GM18951 (cell line): ENCODE measurements at regions not wholly inside any gene's neighbourhood (a gene's known extent, or its start where the extent isn't known, plus 50 kb on each side); places are given as distances from the start of the nearest gene placed in this dataset.

ENCODE experiments used
- POLR2A ChIP-seq: IDR thresholded peaks from 4 replicates; pipeline ENCODE4 v1.6.1; 2011; ENCODE audit warnings: mild to moderate bottlenecking; ENCODE audit not compliant: insufficient read length, insufficient read depth; ENCODE audit errors: extremely low read depth
- in situ Hi-C: fragments of 300-500 bp; cut with MboI; formaldehyde crosslinking; loops from one replicate; pipeline ENCODE4 v1.12.0; 2022; ENCODE audit warnings: low sequenced_read_pairs, mixed read lengths, inconsistent platforms; ENCODE audit not compliant: unreplicated experiment

GRCh38 chr2:66073172-66073571, 361.8 kb upstream of the MEIS1 start:
- TF ChIP-seq POLR2A = no peak
- in situ Hi-C loops = no loop called here

- in situ Hi-C loops = no loop called here
These were observed 364.0 kb upstream of the MEIS1 start for GRCh38 chr2:66070721-66071602.

DNA sequence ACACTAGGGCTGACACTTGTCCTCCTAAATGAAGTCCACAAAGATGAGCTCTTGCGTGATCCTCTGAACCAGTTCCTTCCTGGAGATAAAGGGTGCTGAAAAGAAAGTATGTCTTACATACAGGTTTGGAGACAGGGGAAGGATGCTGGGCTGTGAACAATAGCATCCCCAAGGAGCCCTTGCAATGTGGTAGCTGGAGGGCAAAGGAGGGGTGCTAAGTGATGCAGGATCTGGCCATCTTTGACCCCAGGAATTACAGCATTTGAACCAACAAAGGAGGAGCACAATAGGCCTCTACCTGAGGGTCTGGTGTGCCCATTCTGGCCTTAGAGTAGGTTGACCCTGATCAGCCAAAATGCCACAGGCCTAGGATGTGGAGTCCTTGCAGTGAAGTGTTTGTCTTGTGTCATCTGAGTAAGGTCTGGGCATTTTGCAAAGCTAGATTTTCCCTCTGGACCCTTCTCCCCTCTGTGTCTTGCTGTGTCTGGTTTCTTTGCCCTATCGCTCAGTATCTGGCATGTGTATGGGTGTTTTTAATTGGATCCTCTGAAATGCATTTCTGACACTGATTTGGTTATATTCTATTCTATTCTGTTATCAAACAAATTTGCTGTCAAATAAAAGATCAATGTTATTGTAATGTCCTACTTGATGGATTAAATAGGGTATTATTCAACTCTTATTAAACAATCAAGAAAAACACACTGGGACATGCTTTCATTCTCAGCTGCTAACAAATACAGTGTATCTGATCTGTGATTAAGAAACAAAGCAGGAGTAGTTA, 364.8 kb upstream of the MEIS1 start:
- in situ Hi-C loops = no loop called here
- TF ChIP-seq POLR2A = no peak

More at GRCh38 chr2:66070721-66071602, 364.0 kb upstream of the MEIS1 start:
- TF ChIP-seq POLR2A = no peak

- no peak for TF ChIP-seq POLR2A
- in situ Hi-C loops = no loop called here
These were observed 368.9 kb upstream of the MEIS1 start for GRCh38 chr2:66066032-66066431.

DNA sequence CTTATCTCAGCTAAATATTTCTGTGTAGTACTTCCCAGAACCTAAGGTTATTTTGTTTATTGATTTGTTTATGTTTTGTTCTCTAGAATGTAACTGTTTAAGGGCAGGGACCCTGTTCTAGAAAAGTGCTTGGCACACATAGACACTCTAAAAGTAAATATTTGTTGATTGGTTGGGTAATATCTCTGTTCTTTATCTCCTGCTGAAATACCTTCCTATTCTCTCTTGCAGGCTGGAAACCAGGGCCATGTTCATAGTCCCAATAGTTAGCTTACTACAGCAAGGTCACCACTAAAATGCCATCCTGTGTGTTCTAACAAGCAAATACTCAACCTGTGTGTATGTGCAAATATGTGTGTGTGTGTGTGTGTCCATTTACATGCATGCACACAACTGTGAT, 375.6 kb upstream of the MEIS1 start:
- TF ChIP-seq POLR2A = no peak

DNA sequence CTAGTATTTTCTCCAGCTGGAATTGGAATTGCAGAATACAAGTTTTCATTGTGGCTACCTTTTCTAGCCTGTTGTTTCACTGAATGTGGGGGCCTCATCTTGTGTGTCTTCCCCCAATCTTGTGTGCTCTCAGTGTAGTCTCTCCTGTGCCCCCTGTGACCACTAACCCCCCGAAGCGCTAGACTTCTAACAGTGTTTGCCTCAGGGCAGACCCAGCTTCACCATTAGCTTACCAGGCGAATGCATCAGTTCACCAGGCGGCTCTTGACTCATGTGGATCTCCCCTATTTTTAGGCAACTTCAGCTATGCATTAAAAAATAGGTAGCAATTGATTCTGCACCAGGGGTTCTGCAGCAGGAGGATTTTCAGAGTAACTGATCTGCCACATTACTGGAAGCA, 376.2 kb upstream of the MEIS1 start:
- TF ChIP-seq POLR2A = no peak
- in situ Hi-C loops = no loop called here

More for the DNA sequence above, 375.6 kb upstream of the MEIS1 start:
- in situ Hi-C loops = no loop called here

GRCh38 chr2:66057844-66058243, 377.1 kb upstream of the MEIS1 start:
- in situ Hi-C loops = no loop called here
- no peak for TF ChIP-seq POLR2A

- no peak for TF ChIP-seq POLR2A
- in situ Hi-C loops = no loop called here
These were observed 384.5 kb upstream of the MEIS1 start for GRCh38 chr2:66050392-66050791.

DNA sequence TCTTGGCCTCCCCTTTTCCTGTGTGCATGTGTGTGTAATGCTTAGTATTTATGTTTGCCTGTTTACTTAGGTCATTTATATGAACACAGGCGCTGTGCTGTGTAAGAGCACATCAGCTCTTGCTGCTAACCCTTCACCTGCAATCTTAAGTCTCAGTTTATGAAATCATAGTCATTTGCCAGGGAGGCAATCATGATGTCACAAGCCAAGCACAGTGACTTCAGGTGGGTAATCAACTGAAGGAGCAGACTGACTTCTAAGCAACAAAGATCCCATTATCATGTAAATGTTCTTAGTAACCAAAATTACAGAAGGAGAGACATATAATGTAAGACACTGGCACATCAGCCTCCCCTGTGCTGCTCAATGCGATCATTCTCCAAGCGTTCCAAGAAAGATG, 386.3 kb upstream of the MEIS1 start:
- in situ Hi-C loops = no loop called here
- TF ChIP-seq POLR2A = no peak

- in situ Hi-C loops = no loop called here
- no peak for TF ChIP-seq POLR2A
These were observed 392.8 kb upstream of the MEIS1 start for GRCh38 chr2:66041902-66042657.

DNA sequence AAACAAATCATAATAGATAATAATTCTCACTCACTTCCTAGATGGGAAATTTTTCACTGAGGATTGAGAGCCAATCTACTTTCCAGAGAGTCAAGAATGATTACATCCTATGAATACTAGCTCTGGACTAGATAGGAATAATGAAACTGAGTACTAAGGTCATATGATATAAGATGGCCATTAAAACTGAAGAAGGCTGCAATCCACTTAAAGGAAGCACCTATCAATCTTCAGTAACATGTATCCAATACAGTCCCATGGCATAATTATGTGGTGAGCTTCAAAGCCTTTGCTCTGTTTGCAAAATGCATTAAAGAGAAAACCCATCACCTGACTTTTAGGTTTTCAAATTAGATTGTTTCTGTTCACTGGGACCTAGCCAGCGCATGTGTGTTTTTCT, 398.0 kb upstream of the MEIS1 start:
- in situ Hi-C loops = no loop called here
- TF ChIP-seq POLR2A = no peak

DNA sequence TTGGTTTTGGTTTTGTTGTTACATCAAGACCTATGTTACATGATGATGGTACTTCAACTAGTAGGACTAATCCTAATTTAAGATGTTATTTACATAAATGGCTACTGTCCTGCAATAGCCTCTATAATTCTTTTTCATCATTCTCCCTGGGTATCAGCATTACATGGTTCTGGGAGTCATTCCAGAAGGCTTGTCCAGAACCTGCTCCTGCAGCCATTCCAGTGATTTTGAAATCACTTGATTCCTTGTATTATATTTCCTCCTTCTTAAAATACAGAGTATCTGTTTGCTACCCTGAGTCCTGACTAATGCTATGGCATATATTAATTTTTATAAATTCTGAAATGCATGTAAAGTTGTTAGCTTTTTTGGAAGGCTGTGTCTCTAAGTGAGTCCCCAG, 400.5 kb upstream of the MEIS1 start:
- no peak for TF ChIP-seq POLR2A
- in situ Hi-C loops = no loop called here

- TF ChIP-seq POLR2A = no peak
- in situ Hi-C loops = no loop called here
These were observed 402.6 kb upstream of the MEIS1 start for GRCh38 chr2:66032226-66032775.
